WTC11 (cell line): ENCODE measurements at regions not wholly inside any gene's neighbourhood (a gene's known extent, or its start where the extent isn't known, plus 50 kb on each side); places are given as distances from the start of the nearest gene placed in this dataset.

Experiments used
- ATAC-seq: fragments of 200-7000 bp; cut with Tn5 transposase; 2 replicates; pipeline ENCODE4 v1.10.0; 2021; ENCODE audit warnings: mild to moderate bottlenecking, moderate library complexity
- CTCF ChIA-PET: fragments of 300-600 bp; sonication (Branson Sonifier 250); formaldehyde crosslinking; loops from one replicate; lab custom pipeline; 2021; ENCODE audit warnings: antibody characterized with exemption; lab: Charles Lee
- POLR2A ChIA-PET: fragments of 350-600 bp; sonication (Branson Sonifier 250); formaldehyde crosslinking; loops from one replicate; lab custom pipeline; 2021; ENCODE audit warnings: antibody characterized with exemption; lab: Charles Lee
- DNase-seq: peaks from one replicate; pipeline ENCODE4 v3.0.0; 2021; ENCODE audit warnings: low spot score
- H3K27ac Mint-ChIP-seq: 2 replicates; pipeline ENCODE4 v1.8.0; 2021; ENCODE audit warnings: mixed read lengths
- H3K27me3 Mint-ChIP-seq: 2 replicates; pipeline ENCODE4 v1.8.0; 2021; ENCODE audit warnings: low read depth, mild to moderate bottlenecking, moderate library complexity, mixed read lengths
- H3K36me3 Mint-ChIP-seq: 2 replicates; pipeline ENCODE4 v1.8.0; 2021; ENCODE audit warnings: mixed read lengths
- H3K4me1 Mint-ChIP-seq: 2 replicates; pipeline ENCODE4 v1.8.0; 2022; ENCODE audit warnings: mixed read lengths
- H3K4me3 Mint-ChIP-seq: 2 replicates; pipeline ENCODE4 v1.8.0; 2021; ENCODE audit warnings: mild to moderate bottlenecking, moderate library complexity, mixed read lengths
- H3K9me3 Mint-ChIP-seq: 2 replicates; pipeline ENCODE4 v1.8.0; 2021; ENCODE audit warnings: mixed read lengths
- ATF1 ChIP-seq: sonication (generic); formaldehyde crosslinking; IDR thresholded peaks from 2 replicates; pipeline ENCODE4 v1.8.1; 2023; ENCODE audit warnings: mild to moderate bottlenecking, moderate library complexity, missing genetic modification reagents
- ATF2 ChIP-seq: sonication (generic); formaldehyde crosslinking; IDR thresholded peaks from 2 replicates; pipeline ENCODE4 v1.8.1; 2022; ENCODE audit warnings: low read depth, missing genetic modification reagents, borderline replicate concordance
- ATF6 ChIP-seq: sonication (generic); formaldehyde crosslinking; IDR thresholded peaks from 2 replicates; pipeline ENCODE4 v1.8.1; 2023; ENCODE audit warnings: mild to moderate bottlenecking, missing genetic modification reagents
- CREM ChIP-seq: sonication (generic); formaldehyde crosslinking; IDR thresholded peaks from 2 replicates; pipeline ENCODE4 v1.8.1; 2022; ENCODE audit warnings: mild to moderate bottlenecking, missing genetic modification reagents, moderate library complexity
- ELF4 ChIP-seq: sonication (generic); formaldehyde crosslinking; IDR thresholded peaks from 2 replicates; pipeline ENCODE4 v1.8.1; 2022; ENCODE audit warnings: low read depth, mild to moderate bottlenecking, moderate library complexity, missing genetic modification reagents
- ERG ChIP-seq: fragments of 250-450 bp; sonication (Bioruptor Pico); IDR thresholded peaks from 2 replicates; pipeline ENCODE4 v1.8.0; 2021; ENCODE audit warnings: mild to moderate bottlenecking
- ESRRA ChIP-seq: sonication (generic); formaldehyde crosslinking; IDR thresholded peaks from 2 replicates; pipeline ENCODE4 v1.8.1; 2022; ENCODE audit warnings: mild to moderate bottlenecking, missing genetic modification reagents, borderline replicate concordance
- GABPB1 ChIP-seq: sonication (generic); formaldehyde crosslinking; IDR thresholded peaks from 2 replicates; pipeline ENCODE4 v1.8.1; 2023; ENCODE audit warnings: mild to moderate bottlenecking, missing genetic modification reagents
- IRF2 ChIP-seq: sonication (generic); formaldehyde crosslinking; IDR thresholded peaks from 2 replicates; pipeline ENCODE4 v1.8.0; 2022; ENCODE audit warnings: low read depth, missing genetic modification reagents, borderline replicate concordance
- KAT7 ChIP-seq: sonication (generic); formaldehyde crosslinking; IDR thresholded peaks from 2 replicates; pipeline ENCODE4 v1.8.1; 2023; ENCODE audit warnings: missing genetic modification reagents, mild to moderate bottlenecking, borderline replicate concordance
- MAX ChIP-seq: sonication (generic); formaldehyde crosslinking; IDR thresholded peaks from 2 replicates; pipeline ENCODE4 v1.8.0; 2022; ENCODE audit warnings: mild to moderate bottlenecking, missing genetic modification reagents
- PREB ChIP-seq: sonication (generic); formaldehyde crosslinking; IDR thresholded peaks from 2 replicates; pipeline ENCODE4 v1.8.1; 2022; ENCODE audit warnings: mild to moderate bottlenecking, missing genetic modification reagents, moderate library complexity, borderline replicate concordance
- SMAD3 ChIP-seq: sonication (generic); formaldehyde crosslinking; IDR thresholded peaks from 2 replicates; pipeline ENCODE4 v1.8.0; 2022; ENCODE audit warnings: missing genetic modification reagents, mild to moderate bottlenecking, borderline replicate concordance
- SMAD4 ChIP-seq: sonication (generic); formaldehyde crosslinking; IDR thresholded peaks from 2 replicates; pipeline ENCODE4 v1.8.0; 2022; ENCODE audit warnings: mild to moderate bottlenecking, missing genetic modification reagents
- SOX15 ChIP-seq: fragments of 250-450 bp; sonication (Bioruptor Pico); IDR thresholded peaks from 2 replicates; pipeline ENCODE4 v1.9.0; 2021; ENCODE audit warnings: mild to moderate bottlenecking
- TEAD1 ChIP-seq: sonication (generic); formaldehyde crosslinking; IDR thresholded peaks from 2 replicates; pipeline ENCODE4 v1.8.0; 2022; ENCODE audit warnings: mild to moderate bottlenecking, missing genetic modification reagents
- TP53 ChIP-seq: sonication (generic); formaldehyde crosslinking; IDR thresholded peaks from 2 replicates; pipeline ENCODE4 v1.8.1; 2023; ENCODE audit warnings: mild to moderate bottlenecking, missing genetic modification reagents
- USF1 ChIP-seq: sonication (generic); formaldehyde crosslinking; IDR thresholded peaks from 2 replicates; pipeline ENCODE4 v1.8.0; 2022; ENCODE audit warnings: mild to moderate bottlenecking, missing genetic modification reagents
- ZNF138 ChIP-seq: sonication (generic); formaldehyde crosslinking; conservative IDR thresholded peaks from 2 replicates; pipeline ENCODE4 v1.8.1; 2022; ENCODE audit warnings: mild to moderate bottlenecking, moderate library complexity, missing genetic modification reagents
- ZNF232 ChIP-seq: sonication (generic); formaldehyde crosslinking; IDR thresholded peaks from 2 replicates; pipeline ENCODE4 v1.8.0; 2022; ENCODE audit warnings: mild to moderate bottlenecking, missing genetic modification reagents
- ZNF317 ChIP-seq: sonication (generic); formaldehyde crosslinking; IDR thresholded peaks from 2 replicates; pipeline ENCODE4 v1.8.1; 2023; ENCODE audit warnings: low read depth, mild to moderate bottlenecking, moderate library complexity, missing genetic modification reagents, borderline replicate concordance
- ZNF396 ChIP-seq: fragments of 250-450 bp; sonication (Bioruptor Pico); IDR thresholded peaks from 2 replicates; pipeline ENCODE4 v1.8.0; 2021; ENCODE audit warnings: mild to moderate bottlenecking, moderate library complexity, borderline replicate concordance
- ZNF425 ChIP-seq: fragments of 250-450 bp; sonication (Bioruptor Pico); conservative IDR thresholded peaks from 2 replicates; pipeline ENCODE4 v1.9.0; 2021; ENCODE audit warnings: mild to moderate bottlenecking

GRCh38 chrX:40279091-40279430 is 181.3 kb upstream of the BCOR start (continued):
- TF ChIP-seq ATF6 (CRISPR knock-in tag) (no peak), CREM (CRISPR knock-in tag) (no peak), ZNF232 (CRISPR knock-in tag) (no peak), SMAD4 (no peak), GABPB1 (CRISPR knock-in tag) (no peak), SOX15 (CRISPR knock-in tag) (no peak), ERG (CRISPR knock-in tag) (no peak), KAT7 (CRISPR knock-in tag) (no peak)

GRCh38 chrX:40278340-40279090 is 180.8 kb upstream of the BCOR start:
- DNase-seq, result no peak
- H3K27me3 Mint-ChIP-seq, result peaks cover 8% of the 10 kb centered on the region
- TF ChIP-seq MAX (CRISPR knock-in tag), result no peak
- no peak for TF ChIP-seq TP53 (CRISPR knock-in tag)
- no peak for TF ChIP-seq SMAD4
- TF ChIP-seq ZNF138, result no peak
- no peak for TF ChIP-seq ZNF396 (CRISPR knock-in tag)
- TF ChIP-seq ZNF317 (CRISPR knock-in tag), result no peak
- TF ChIP-seq IRF2, result no peak
- TF ChIP-seq SMAD3 (CRISPR knock-in tag), result no peak
- TF ChIP-seq, all 79 proteins: peak for 0
- CTCF ChIA-PET, result no interaction called here
- POLR2A ChIA-PET, result no interaction called here
- ATAC-seq, result no peak
- Mint-ChIP-seq H3K27ac (no peak overlapping the region), H3K4me1 (peaks cover 26% of the 10 kb centered on the region), H3K4me3 (no peak overlapping the region), H3K36me3 (no peaks in the 10 kb centered on the region), H3K9me3 (peaks cover 3% of the 10 kb centered on the region; the same call in 1 of the 2 replicates)

- Mint-ChIP-seq H3K4me1 (peaks cover 33% of the 10 kb centered on the region), H3K4me3 (no peak overlapping the region), H3K27ac (no peak overlapping the region), H3K27me3 (peaks cover 8% of the 10 kb centered on the region), H3K9me3 (peaks cover 3% of the 10 kb centered on the region; the same call in 1 of the 2 replicates), H3K36me3 (no peaks in the 10 kb centered on the region)
- ATAC-seq (no peak), DNase-seq (no peak)
- ChIA-PET CTCF (no interaction called here), POLR2A (no interaction called here)
- TF ChIP-seq ZNF425 (no peak), TEAD1 (CRISPR knock-in tag) (no peak), ELF4 (CRISPR knock-in tag) (no peak), ATF1 (CRISPR knock-in tag) (no peak), PREB (no peak), ATF2 (CRISPR knock-in tag) (no peak), ESRRA (no peak), SMAD4 (no peak), USF1 (no peak)
Observed at GRCh38 chrX:40277672-40278071, 179.9 kb upstream of the BCOR start.
